ENCODE measurements at regions not wholly inside any gene's neighbourhood (a gene's known extent, or its start where the extent isn't known, plus 50 kb on each side); places are given as distances from the start of the nearest gene placed in this dataset.

DNA sequence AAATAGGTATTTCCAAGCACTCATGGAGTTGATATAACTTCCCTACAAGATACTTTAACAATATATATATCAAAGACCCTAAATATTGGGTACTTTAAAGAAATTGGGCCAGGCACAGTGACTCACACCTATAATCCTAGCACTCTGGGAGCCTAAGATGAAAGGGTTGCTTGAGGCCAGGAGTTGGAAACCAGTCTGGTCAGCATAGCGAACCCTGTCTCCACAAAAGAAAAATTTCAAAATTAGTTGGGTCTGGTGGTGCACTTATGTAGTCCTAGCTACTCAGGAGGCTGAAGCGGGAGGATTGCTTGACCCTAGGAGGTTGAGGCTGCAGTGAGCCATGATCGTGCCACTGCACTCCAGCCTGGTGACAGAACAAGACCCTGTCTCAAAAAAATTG lies 393.9 kb upstream of the DEPDC1 start:
- no peak for TF ChIP-seq GATA2 (IDR thresholded peaks at IDR 0.05; ENCODE audit: low read depth, low read length)
- TF ChIP-seq GATA3 (IDR thresholded peaks at IDR 0.05; ENCODE audit: low read depth, low read length): no peak
